HG03025 (cell line): ENCODE measurements at regions not wholly inside any gene's neighbourhood (a gene's known extent, or its start where the extent isn't known, plus 50 kb on each side); places are given as distances from the start of the nearest gene placed in this dataset.

Experiments used
- ATAC-seq: cut with Tn5 transposase; IDR thresholded peaks from one replicate; pipeline ENCODE4 v1.9.1; 2021; ENCODE audit warnings: mild to moderate bottlenecking, moderate library complexity; ENCODE audit not compliant: unreplicated experiment, low FRiP score

GRCh38 chr17:55585629-55586028 is 74.4 kb upstream of the SMIM36 start:
- no peak for ATAC-seq

GRCh38 chr17:55584861-55585260 is 73.6 kb upstream of the SMIM36 start:
- ATAC-seq: no peak

- no peak for ATAC-seq
Measured at GRCh38 chr17:55584055-55584685, 72.9 kb upstream of the SMIM36 start.

GRCh38 chr17:55582897-55583296 is 71.6 kb upstream of the SMIM36 start:
- no peak for ATAC-seq

DNA sequence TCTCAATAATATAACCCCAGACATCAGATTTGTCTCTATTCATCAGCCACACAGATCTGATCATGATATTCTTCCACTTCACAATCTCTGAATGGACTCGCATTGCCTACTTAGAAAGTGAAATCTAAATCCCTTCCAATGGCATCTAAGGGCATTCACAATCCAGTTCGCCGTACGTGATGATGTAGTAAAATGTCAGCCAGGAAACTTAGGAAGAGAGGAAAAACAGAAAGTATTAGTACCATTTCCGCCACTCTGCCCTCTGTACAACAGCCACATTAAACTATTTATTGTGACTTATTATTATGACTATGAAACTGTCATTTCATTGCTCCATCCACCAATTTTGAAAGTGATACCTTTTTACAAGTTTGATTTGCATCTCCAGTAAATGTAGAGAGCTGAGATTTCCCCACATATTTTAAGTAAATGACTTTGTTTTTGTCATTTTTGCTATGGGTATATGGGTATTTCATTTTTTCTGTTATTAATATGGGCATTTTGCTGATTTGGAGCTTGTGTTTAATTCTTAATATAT is 69.4 kb upstream of the SMIM36 start:
- ATAC-seq: peak; percentile 47

DNA sequence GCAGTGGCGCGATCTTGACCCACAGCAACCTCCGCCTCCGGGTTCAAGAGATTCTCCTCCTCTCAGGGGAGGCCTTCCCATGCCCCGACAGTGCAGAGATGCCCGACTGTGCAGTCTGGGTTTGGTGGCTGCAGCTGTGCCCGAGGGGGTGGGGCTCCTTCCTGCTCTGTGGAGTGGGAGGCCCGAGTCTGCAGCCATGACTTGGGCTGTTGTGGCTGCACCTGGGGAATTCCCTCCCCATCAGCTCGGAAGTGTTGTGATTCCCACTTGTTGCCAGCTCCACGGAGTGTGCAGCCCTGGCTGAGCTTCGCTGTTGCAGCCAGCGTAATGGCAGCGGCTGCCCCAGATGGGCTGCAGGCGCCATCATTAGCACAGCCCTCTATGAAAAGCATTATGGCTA is 66.4 kb upstream of the SMIM36 start:
- peak; percentile 25 for ATAC-seq

DNA sequence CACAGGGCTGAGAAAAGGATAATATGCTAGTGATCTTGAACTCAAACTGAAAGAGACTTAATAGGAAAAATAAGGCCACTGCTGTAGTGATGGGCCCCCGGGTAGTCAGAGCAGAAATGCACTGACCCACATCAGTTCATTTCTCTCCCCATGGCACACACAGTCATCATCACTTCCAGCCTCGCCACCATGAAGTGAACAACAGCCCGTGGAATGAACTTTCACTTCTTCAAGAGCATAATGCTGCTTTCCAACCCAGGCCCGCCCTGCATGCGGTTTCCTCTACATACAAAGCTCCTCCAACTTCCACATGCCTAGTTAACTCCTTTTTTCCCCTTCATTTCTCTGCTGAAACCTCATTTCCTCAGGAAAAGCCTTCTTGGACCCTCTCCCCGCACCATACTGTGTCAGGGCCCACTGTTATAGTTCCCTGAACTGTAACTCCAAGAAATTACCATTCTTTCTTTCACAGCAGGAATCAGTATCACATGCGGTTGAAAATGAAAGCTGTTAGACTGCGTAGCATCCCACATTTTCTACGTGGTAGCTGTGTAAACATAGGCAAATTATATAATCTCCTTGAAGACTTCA is 65.8 kb upstream of the SMIM36 start:
- ATAC-seq: peak; percentile 73

GRCh38 chr17:55576237-55576995 is 65.2 kb upstream of the SMIM36 start:
- peak; percentile 19 for ATAC-seq

- no peak for ATAC-seq
Measured at GRCh38 chr17:55575058-55575636, 63.9 kb upstream of the SMIM36 start.

GRCh38 chr17:55572599-55572998 is 61.3 kb upstream of the SMIM36 start:
- no peak for ATAC-seq

DNA sequence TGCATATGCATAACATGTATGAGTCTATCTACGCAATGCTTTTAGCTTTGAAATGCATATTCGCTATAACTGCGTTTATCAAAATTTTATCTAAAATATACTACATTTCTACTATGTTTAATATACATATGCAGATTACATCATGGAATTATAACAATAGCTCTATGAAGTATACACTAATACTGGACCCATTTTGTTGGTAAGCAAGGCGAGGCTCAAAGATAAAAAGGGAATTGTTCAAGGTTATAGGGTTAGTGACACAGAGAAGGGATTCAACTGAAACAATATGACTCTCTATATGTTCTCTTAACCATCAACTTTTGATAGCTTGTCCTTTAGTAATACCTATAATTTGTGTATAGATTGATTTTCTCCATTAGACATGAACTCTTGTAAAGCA is 60.9 kb upstream of the SMIM36 start:
- ATAC-seq: no peak

DNA sequence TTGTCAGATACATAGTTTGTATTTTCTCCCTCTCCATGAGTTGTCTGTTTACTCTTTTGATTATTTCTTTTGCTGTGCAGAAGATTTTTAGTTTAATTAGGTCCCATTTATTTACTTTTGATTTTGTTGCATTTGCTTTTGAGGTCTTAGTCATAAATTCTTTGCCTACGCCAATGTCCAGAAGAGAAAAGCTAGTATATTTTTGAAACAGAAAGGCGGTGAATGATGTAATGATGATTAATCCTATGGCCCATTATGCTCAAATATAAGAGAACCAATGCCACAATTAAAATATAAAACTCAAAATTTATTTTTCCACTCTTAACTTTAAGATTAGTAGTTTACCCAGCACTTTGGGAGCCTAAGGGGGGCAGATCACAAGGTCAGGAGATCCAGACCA is 59.8 kb upstream of the SMIM36 start:
- ATAC-seq: no peak

DNA sequence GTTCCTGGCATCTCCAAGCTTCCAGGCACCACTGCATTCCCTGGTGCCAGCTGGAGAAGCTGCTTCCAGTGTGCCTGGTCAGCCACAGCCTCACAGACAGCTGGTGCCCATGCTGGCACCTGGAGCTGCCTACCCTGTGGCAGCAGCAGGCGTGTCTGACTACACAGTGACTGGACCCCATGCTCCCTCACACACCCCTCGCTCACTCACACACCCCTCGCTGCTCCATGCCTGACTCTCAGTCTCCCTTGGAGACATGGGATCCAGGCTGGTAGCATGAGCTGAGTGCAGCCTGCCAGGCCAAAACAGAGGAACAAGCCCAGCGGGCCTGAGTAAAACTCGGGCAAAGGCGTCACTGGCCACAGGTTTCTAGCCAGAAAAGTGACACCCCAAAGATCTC is 59.1 kb upstream of the SMIM36 start:
- no peak for ATAC-seq

DNA sequence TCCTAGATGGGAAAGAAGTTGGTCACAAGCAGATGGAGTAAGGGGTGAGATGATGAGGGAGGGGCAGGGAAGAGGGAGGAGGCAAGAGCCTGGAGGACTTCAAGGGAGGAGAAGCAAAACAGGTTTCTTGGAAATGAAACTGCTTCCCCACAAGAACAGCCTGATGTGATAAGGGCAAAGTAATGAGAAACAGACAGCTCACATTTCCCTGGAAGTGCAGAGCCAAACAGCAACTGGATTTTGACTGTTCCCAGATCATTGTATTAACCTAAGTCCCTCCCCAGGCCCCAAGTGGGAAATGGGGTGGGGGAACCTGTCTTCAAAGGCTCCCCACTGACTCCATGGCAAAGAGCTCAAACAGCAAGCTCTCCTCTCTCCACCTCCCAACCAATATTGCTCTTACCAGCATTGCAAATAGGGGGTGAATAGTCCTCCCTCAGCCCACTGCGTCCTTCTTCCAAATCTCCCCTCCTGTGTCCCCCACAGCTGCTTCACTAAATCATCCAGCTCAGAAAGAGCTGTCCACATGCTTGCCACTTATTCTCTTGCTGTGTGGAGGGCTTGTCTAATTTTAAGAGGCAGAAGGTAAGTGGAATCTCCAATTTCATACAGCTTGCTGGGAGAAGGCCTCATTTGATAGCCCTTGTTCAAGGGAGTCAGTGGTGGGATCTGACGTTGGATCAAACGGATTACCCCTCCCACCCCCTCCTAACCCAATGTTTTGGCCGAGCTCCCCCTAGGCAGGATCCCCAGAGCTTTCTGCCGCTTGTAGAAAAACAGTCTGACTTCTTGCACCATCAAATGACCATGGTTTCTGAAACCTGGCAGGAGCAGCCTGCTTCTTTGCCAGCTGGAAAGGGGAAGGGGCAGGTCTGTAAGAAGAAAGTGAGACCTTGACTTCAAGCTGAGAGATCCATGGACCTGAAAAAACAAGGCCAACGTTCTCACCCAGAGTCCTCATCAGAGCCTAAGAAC is 56.3 kb upstream of the SMIM36 start:
- no peak for ATAC-seq

- ATAC-seq: no peak
Measured at GRCh38 chr17:55564081-55564480, 52.8 kb upstream of the SMIM36 start.

GRCh38 chr17:55563363-55563762 is 52.1 kb upstream of the SMIM36 start:
- no peak for ATAC-seq

DNA sequence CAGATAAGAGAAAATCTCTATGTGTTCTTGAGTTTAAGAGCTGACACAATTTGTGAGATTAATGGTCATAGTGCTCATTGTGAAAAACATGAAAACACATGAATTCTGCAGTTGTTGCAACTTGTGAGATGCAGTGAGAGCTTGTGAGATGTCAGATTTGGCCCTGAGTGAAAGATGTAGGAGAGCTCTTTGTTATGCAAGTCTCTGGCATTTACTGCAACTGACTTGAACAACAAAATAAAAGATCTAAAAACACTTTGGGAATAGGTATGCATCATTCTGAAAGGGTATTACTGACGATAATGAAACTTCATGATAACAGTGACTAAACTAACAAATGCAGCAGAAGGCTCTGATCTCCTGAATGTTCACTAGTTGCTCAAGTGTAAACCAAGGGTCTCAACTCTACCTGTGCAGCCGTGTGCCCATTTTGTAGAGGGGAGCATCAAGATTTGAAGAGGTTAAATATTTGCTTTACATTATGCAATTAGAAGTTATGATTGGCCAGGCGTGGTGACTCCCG is 50.8 kb upstream of the SMIM36 start:
- no peak for ATAC-seq

GRCh38 chr17:55561316-55561972 is 50.2 kb upstream of the SMIM36 start:
- no peak for ATAC-seq
